RPMI8226 (cell line): ENCODE measurements at regions not wholly inside any gene's neighbourhood (a gene's known extent, or its start where the extent isn't known, plus 50 kb on each side); places are given as distances from the start of the nearest gene placed in this dataset.

Experiments
- DNase-seq: peaks from one replicate; pipeline ENCODE4 v3.0.0-alpha.2; 2015

GRCh38 chr3:72559385-72559784 lies 288.9 kb downstream of the SHQ1 start:
- DNase-seq: no peak

GRCh38 chr3:72558001-72558400 lies 290.2 kb downstream of the SHQ1 start:
- DNase-seq: no peak

GRCh38 chr3:72555714-72556113 lies 292.5 kb downstream of the SHQ1 start:
- no peak for DNase-seq

- no peak for DNase-seq
Observed at GRCh38 chr3:72554689-72555088, 293.6 kb downstream of the SHQ1 start.

GRCh38 chr3:72553298-72553697 lies 294.9 kb downstream of the SHQ1 start:
- no peak for DNase-seq

DNA sequence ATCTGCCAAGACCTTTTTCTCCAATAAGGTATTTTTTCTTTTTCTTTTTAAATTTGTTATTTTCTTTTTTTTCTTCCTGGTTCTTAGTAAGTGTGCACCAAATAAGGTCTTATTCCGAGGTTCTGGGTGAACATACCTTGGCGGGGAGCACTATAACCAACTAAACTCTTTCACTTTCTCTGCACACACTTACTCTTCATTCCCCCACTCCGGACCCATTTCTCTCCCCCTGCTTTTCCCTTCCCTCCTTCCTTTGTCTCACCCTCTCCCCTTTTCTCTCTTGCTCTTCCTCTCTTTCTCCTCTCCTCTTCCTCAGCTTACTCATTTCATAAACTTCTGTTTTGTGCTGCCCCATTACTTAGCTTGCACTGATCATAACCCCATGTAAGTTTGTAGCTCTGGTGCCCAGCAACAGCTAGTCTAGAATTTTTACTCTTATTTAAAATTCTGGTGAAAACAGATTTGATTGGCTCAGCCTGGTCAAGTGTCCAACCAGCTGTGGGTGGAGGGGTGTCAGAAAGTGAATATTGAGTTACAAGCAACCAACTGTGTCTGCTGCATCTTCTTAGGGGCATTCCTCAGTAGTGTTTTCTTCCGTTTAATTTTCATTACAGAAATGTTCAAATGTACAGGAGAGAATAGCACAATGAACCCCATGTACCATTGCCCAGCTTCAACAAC lies 297.5 kb downstream of the SHQ1 start:
- DNase-seq: no peak

DNA sequence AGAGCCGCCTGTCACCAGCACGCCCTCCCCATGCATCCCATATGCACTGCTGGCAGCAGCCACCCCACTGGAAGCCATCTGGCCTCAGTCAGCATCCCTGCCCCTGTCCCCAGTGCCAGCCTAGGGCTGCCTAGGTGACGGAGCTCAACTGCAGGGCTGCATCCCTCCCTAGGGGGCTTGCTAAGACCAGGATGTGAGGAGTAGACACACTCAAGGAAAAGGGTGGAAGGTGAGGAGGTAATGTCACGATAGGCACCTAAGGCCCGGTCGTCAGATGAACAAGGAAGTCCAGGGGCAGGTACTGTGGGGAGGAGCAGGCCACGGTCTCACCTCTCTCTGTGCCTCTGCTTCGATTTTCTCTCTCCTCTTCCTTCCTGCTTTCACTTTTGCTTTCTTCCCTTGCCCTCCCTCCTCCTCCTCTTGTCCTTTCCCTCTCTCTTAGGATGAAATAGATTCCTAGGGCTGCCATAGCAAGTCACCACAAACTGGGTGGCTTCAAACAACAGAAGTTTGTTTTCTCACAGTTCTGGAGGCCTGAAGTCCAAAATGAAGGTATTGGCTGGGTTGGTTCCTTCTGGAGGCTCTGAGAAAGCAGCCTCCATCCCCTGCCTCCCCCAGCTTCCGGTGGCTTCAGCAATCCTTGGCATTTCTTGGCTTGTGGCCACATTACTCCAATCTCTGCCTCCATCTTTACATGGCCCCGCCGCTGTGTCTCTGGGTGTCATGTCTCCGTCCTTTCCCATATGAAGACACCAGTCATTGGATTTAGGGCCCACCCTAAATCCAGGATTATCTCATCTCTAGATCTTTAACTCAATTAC lies 298.3 kb downstream of the SHQ1 start:
- no peak for DNase-seq

DNA sequence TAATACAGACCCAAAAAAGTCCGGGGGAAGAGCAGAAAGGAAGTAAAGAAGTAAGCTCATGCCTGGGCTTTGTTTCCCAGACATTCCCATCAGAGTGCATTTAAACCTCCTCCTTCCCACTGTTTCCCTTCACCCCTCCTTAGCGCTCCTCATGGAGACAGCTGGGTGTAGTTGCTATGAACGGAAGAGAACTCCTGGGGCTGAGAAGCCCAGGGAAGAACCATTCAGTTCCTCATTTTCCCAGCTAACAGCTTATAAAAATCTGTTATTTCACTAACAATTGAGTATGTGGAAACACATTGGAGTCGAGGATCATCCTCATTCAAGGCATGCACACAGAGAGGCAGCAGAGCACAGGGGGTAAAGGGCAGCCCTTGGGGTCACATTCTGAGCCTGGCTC lies 299.3 kb downstream of the SHQ1 start:
- no peak for DNase-seq

GRCh38 chr3:72548461-72548860 lies 299.8 kb downstream of the SHQ1 start:
- no peak for DNase-seq

DNA sequence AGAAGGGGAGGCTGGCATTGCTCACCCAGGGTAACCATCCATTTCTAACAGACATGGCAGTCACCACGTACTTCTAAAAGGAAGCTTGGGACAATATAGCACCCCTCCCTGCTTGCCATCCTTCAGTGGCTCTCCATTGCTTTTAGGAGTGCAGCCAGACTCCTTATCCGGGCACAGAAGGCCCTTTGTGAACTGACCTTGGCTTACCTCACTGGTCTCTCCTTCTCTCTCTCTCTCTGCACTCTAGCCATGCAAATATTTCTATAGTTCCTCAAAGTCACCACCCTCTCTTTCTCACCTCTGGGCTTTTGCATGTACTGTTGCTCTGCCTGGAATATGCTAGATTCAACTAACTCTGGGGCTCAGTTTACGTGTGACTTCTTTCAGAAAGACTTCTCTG lies 301.1 kb downstream of the SHQ1 start:
- DNase-seq: no peak

GRCh38 chr3:72544239-72544638 lies 304.0 kb downstream of the SHQ1 start:
- DNase-seq: no peak

GRCh38 chr3:72543246-72543645 lies 305.0 kb downstream of the SHQ1 start:
- DNase-seq: no peak

DNA sequence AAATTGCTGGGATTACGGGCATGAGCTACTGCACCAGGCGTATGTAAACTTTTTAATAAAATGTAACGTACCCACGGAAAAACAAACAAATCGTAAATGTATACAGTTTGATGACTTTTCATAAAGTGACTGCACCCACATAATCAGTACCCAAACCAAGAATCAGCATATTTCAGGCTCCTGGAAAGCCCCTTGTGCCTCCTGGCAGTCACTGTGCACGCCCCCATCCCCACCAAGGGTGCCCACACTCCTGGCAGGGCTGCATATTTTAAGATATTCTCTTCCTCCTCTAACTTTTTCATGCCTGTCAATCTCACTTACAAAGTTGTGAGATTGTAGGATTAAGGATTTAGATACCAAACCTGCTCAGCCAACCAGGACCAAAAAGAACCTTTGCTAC lies 305.5 kb downstream of the SHQ1 start:
- DNase-seq: no peak

DNA sequence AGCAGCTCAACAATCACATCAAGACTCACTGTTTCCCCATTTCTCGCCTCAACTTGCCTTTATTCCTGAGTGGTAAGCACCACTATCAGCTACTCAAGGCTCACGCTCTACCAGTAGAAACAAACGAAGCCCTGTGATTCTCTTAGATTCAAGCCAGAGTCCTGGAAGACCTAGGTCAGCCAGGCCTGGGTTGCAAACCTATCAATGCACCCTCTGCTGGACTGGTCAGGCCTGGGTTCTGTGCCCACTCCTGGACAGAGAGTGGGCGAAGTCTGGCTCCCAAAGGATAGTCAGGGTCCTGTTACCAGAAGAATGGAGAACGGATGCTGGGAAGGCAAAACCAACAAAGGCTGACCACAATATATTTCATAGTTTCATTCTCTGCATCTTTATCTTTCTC lies 308.4 kb downstream of the SHQ1 start:
- DNase-seq: no peak

GRCh38 chr3:72538070-72538745 lies 310.0 kb downstream of the SHQ1 start:
- DNase-seq: no peak

GRCh38 chr3:72537448-72537847 lies 310.8 kb downstream of the SHQ1 start:
- DNase-seq: no peak

GRCh38 chr3:72536878-72537267 lies 311.4 kb downstream of the SHQ1 start:
- DNase-seq: no peak

GRCh38 chr3:72536206-72536877 lies 311.9 kb downstream of the SHQ1 start:
- no peak for DNase-seq

DNA sequence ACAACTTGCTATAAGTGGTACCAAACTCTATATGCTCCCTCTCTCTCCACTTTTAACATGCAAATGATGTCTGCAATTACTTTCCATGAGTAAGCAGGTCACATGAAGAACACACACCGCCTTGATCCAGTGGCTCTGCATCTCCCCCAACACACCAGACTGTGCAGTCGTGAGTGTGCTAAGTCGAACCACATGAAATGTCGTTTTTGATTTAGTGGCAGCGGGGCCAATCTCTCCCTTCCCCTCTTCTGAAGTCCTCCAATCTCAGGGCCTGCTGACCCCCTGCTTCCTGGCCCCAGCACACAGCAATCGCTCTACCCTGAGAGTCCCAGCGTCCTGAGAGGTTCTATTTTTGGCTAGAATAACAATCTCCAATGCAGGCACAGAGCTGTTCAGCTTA lies 312.5 kb downstream of the SHQ1 start:
- DNase-seq: no peak

- no peak for DNase-seq
Observed at GRCh38 chr3:72533591-72534473, 314.4 kb downstream of the SHQ1 start.

GRCh38 chr3:72530426-72530825 lies 317.8 kb downstream of the SHQ1 start:
- DNase-seq: no peak

DNA sequence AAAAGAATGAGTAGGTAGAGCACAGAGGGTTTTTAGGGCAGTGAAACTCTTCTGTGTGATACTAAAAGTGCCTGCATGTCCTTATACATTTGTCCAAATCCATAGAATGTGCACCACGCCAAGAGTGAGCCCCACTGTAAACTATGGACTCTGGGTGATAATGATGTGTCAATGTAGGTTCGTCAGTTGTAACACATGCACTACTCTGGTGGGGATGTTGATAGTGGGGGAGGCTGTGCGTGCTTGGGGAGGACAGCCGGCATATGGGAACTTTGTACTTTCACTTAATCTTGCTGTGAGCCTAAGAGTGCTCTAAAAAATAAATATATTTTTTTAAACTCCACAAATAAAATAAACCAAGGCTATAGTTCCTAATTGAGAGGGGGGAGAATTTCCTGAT lies 319.2 kb downstream of the SHQ1 start:
- no peak for DNase-seq
